ENCODE measurements at regions not wholly inside any gene's neighbourhood (a gene's known extent, or its start where the extent isn't known, plus 50 kb on each side); places are given as distances from the start of the nearest gene placed in this dataset.

DNA sequence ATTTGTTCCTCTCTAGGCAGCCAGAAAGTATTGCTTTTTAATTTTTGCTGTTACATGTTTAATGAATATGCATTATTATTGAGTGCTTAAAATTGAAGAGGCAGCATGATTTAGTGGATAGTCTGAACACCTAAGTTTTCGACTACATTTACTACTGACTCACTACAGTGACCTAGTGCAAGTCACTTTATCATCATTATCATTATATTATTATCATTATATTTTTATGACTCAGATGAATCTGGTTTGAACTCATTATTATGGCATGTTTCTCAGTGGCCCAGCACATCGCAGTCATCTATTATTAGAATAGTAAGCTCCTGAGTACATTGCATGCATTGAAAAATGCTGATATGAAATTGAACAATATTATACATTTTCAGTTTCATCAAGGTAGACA lies 351.2 kb upstream of the PRR20A start:
- DNase-seq (ENCODE audit: low read depth) = no peak
- TF ChIP-seq, protein P1, sequence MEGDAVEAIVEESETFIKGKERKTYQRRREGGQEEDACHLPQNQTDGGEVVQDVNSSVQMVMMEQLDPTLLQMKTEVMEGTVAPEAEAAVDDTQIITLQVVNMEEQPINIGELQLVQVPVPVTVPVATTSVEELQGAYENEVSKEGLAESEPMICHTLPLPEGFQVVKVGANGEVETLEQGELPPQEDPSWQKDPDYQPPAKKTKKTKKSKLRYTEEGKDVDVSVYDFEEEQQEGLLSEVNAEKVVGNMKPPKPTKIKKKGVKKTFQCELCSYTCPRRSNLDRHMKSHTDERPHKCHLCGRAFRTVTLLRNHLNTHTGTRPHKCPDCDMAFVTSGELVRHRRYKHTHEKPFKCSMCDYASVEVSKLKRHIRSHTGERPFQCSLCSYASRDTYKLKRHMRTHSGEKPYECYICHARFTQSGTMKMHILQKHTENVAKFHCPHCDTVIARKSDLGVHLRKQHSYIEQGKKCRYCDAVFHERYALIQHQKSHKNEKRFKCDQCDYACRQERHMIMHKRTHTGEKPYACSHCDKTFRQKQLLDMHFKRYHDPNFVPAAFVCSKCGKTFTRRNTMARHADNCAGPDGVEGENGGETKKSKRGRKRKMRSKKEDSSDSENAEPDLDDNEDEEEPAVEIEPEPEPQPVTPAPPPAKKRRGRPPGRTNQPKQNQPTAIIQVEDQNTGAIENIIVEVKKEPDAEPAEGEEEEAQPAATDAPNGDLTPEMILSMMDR (IDR thresholded peaks at IDR 0.05; ENCODE audit: insufficient read depth, low read depth, low read length) = no peak
- TF ChIP-seq EZH2 (IDR thresholded peaks at IDR 0.05; ENCODE audit: insufficient read depth, low read length) = no peak
- no peak overlapping the region for H3K9ac ChIP-seq (ENCODE audit: low read length)
- Mint-ChIP-seq H3K9me3 (ENCODE audit: unreplicated experiment) (no peaks in the 10 kb centered on the region), H3K4me1 (ENCODE audit: low read depth, unreplicated experiment) (no peaks in the 10 kb centered on the region), H3K27me3 (ENCODE audit: low read depth, unreplicated experiment) (no peaks in the 10 kb centered on the region), H3K36me3 (ENCODE audit: low read depth, unreplicated experiment) (no peaks in the 10 kb centered on the region), H3K27ac (ENCODE audit: unreplicated experiment) (no peak overlapping the region), H3K4me3 (ENCODE audit: unreplicated experiment) (no peak overlapping the region)
- no peak for FAIRE-seq
- no peaks in the 10 kb centered on the region for H3K36me3 ChIP-seq (ENCODE audit: insufficient read depth, low read length)
- H3K79me2 ChIP-seq (ENCODE audit: insufficient read depth, low read length) = no peaks in the 10 kb centered on the region
- H3K4me3 ChIP-seq (ENCODE audit: insufficient read depth, low read depth, low read length) = no peak overlapping the region
- no peaks in the 10 kb centered on the region for H3K27me3 ChIP-seq (ENCODE audit: insufficient read depth, low read length)
- no peaks in the 10 kb centered on the region for H4K20me1 ChIP-seq (ENCODE audit: insufficient read depth, low read length)
- no peak overlapping the region for H3K27ac ChIP-seq (ENCODE audit: low read depth, low read length)
- no peaks in the 10 kb centered on the region for H3K9me3 ChIP-seq (ENCODE audit: insufficient read depth, low read depth, low read length)
- H2AFZ ChIP-seq (ENCODE audit: low read depth, low read length) = no peak overlapping the region
- no peak overlapping the region for H3K4me2 ChIP-seq (ENCODE audit: low read length)
- H3K4me1 ChIP-seq (ENCODE audit: insufficient read depth, low read length) = no peaks in the 10 kb centered on the region

DNA sequence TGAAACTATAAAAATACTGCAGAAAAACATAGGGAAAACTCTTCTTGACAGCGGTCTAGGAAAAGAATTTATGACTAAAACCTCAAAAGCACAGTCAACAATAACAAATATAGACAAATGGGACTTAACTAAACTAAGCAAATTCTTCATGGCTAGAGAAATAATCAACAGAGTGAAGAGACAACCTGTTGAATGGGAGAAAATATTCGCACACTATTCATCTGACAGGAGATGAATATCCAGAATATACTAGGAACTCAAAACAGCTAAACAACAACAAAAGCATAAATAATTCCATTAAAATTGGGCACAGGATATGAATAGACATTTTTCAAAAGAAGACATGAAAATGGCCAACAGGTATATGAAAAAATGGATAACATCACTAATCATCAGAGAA lies 303.6 kb upstream of the PRR20A start:
- H3K36me3 Mint-ChIP-seq (ENCODE audit: low read depth, unreplicated experiment) = no peaks in the 10 kb centered on the region
- H3K27ac Mint-ChIP-seq (ENCODE audit: unreplicated experiment) = no peak overlapping the region
- no peak overlapping the region for H3K4me2 ChIP-seq (ENCODE audit: low read length)
- H2AFZ ChIP-seq (ENCODE audit: low read depth, low read length) = no peak overlapping the region
- no peaks in the 10 kb centered on the region for H3K27me3 ChIP-seq (ENCODE audit: insufficient read depth, low read length)
- no peak for DNase-seq (ENCODE audit: low read depth)
- no peaks in the 10 kb centered on the region for H3K9me3 ChIP-seq (ENCODE audit: insufficient read depth, low read depth, low read length)
- H3K9ac ChIP-seq (ENCODE audit: low read length) = no peak overlapping the region
- no peaks in the 10 kb centered on the region for H3K4me1 Mint-ChIP-seq (ENCODE audit: low read depth, unreplicated experiment)
- H3K79me2 ChIP-seq (ENCODE audit: insufficient read depth, low read length) = no peaks in the 10 kb centered on the region
- H3K4me3 Mint-ChIP-seq (ENCODE audit: unreplicated experiment) = no peak overlapping the region
- no peak overlapping the region for H3K4me3 ChIP-seq (ENCODE audit: insufficient read depth, low read depth, low read length)
- FAIRE-seq = no peak
- TF ChIP-seq, protein P1 (IDR thresholded peaks at IDR 0.05; ENCODE audit: insufficient read depth, low read depth, low read length) = no peak
- TF ChIP-seq EZH2 (IDR thresholded peaks at IDR 0.05; ENCODE audit: insufficient read depth, low read length) = no peak
- peaks cover 4% of the 10 kb centered on the region for H3K9me3 Mint-ChIP-seq (ENCODE audit: unreplicated experiment)
- no peaks in the 10 kb centered on the region for H4K20me1 ChIP-seq (ENCODE audit: insufficient read depth, low read length)
- H3K4me1 ChIP-seq (ENCODE audit: insufficient read depth, low read length) = no peaks in the 10 kb centered on the region
- no peak overlapping the region for H3K27ac ChIP-seq (ENCODE audit: low read depth, low read length)
- no peaks in the 10 kb centered on the region for H3K36me3 ChIP-seq (ENCODE audit: insufficient read depth, low read length)
- no peaks in the 10 kb centered on the region for H3K27me3 Mint-ChIP-seq (ENCODE audit: low read depth, unreplicated experiment)

DNA sequence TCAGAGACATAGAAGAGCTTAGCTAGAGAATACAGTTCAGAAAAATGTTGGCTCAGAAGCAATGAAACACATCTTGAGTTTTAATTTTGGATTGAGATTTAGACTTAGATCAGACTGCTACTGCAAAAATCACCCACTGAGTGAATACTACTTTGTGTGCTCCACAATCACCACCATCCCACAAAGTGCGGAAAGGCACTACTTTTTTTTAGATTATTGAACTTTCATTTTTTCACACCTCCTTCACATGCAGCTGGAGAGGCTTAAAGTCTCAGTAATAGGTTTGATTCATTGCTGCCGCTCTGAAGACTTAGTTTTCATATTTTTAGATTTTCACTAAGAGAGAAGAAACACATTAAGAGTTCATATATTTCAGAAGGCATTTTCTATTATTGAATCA lies 289.9 kb upstream of the PRR20A start:
- Histone ChIP-seq H3K27ac (ENCODE audit: low read depth, low read length) (no peak overlapping the region), H3K27me3 (ENCODE audit: insufficient read depth, low read length) (no peaks in the 10 kb centered on the region), H3K36me3 (ENCODE audit: insufficient read depth, low read length) (no peaks in the 10 kb centered on the region), H3K79me2 (ENCODE audit: insufficient read depth, low read length) (no peaks in the 10 kb centered on the region), H3K4me3 (ENCODE audit: insufficient read depth, low read depth, low read length) (no peak overlapping the region), H3K9me3 (ENCODE audit: insufficient read depth, low read depth, low read length) (no peaks in the 10 kb centered on the region), H3K9ac (ENCODE audit: low read length) (no peak overlapping the region), H3K4me1 (ENCODE audit: insufficient read depth, low read length) (no peaks in the 10 kb centered on the region), H4K20me1 (ENCODE audit: insufficient read depth, low read length) (no peaks in the 10 kb centered on the region), H2AFZ (ENCODE audit: low read depth, low read length) (no peak overlapping the region), H3K4me2 (ENCODE audit: low read length) (no peak overlapping the region)
- DNase-seq (ENCODE audit: low read depth) = no peak
- no peak for FAIRE-seq
- H3K36me3 Mint-ChIP-seq (ENCODE audit: low read depth, unreplicated experiment) = no peaks in the 10 kb centered on the region
- H3K27ac Mint-ChIP-seq (ENCODE audit: unreplicated experiment) = no peak overlapping the region
- H3K9me3 Mint-ChIP-seq (ENCODE audit: unreplicated experiment) = no peaks in the 10 kb centered on the region
- no peaks in the 10 kb centered on the region for H3K4me1 Mint-ChIP-seq (ENCODE audit: low read depth, unreplicated experiment)
- no peak overlapping the region for H3K4me3 Mint-ChIP-seq (ENCODE audit: unreplicated experiment)
- TF ChIP-seq, protein P1 (IDR thresholded peaks at IDR 0.05; ENCODE audit: insufficient read depth, low read depth, low read length) = no peak
- TF ChIP-seq EZH2 (IDR thresholded peaks at IDR 0.05; ENCODE audit: insufficient read depth, low read length) = no peak
- H3K27me3 Mint-ChIP-seq (ENCODE audit: low read depth, unreplicated experiment) = no peaks in the 10 kb centered on the region

Data from astrocyte (in vitro differentiated cells and primary cell).